HEK293 (cell line): ENCODE measurements at regions not wholly inside any gene's neighbourhood (a gene's known extent, or its start where the extent isn't known, plus 50 kb on each side); places are given as distances from the start of the nearest gene placed in this dataset.

Experiments used
- CTCF ChIA-PET: fragments of 350-600 bp; formaldehyde crosslinking; extraction: SDS; loops from one replicate; lab custom pipeline; 2021; ENCODE audit warnings: antibody characterized with exemption; lab: Yijun Ruan, JAX
- POLR2A ChIA-PET: fragments of 300-600 bp; formaldehyde crosslinking; extraction: SDS; loops from one replicate; lab custom pipeline; 2020; ENCODE audit warnings: antibody characterized with exemption, inconsistent platforms; lab: Yijun Ruan, JAX
- H3K27ac ChIP-seq: fragments of 200-500 bp; sonication (Bioruptor generic); 2 replicates; pipeline ENCODE4 v1.5.1; 2014; ENCODE audit warnings: low read depth, low read length, control low read depth, inconsistent platforms; ENCODE audit errors: extremely low read depth
- H3K36me3 ChIP-seq, 2 experiments: fragments of 200-500 bp in 1 of 2; sonication (Bioruptor generic) in 1 of 2; 1 replicate in 1 of 2; 2 replicates in 1 of 2; pipeline ENCODE4 v1.5.1; 2014 to 2017; ENCODE audit warnings: inconsistent platforms in 2 of 2, low read length in 2 of 2; ENCODE audit not compliant: control insufficient read depth in 2 of 2, insufficient read depth in 1 of 2
- H3K4me1 ChIP-seq: fragments of 200-500 bp; sonication (Bioruptor generic); 2 replicates; pipeline ENCODE4 v1.5.1; 2014; ENCODE audit warnings: mild to moderate bottlenecking, low read length, inconsistent platforms; ENCODE audit not compliant: control insufficient read depth, insufficient read depth
- H3K4me3 ChIP-seq: 2 replicates; pipeline ENCODE4 v1.5.1; 2011; ENCODE audit warnings: low read depth, mild to moderate bottlenecking, control low read depth, low read length, moderate library complexity
- H3K9me3 ChIP-seq: fragments of 200-500 bp; sonication (Bioruptor generic); 2 replicates; pipeline ENCODE4 v1.5.1; 2014; ENCODE audit warnings: low read depth, low read length, inconsistent platforms; ENCODE audit not compliant: control insufficient read depth, insufficient read depth
- GFI1B ChIP-seq: fragments of 450-650 bp; formaldehyde crosslinking; IDR thresholded peaks from 2 replicates; pipeline ENCODE4 v1.5.1; 2016; ENCODE audit warnings: missing biosample characterization, missing genetic modification characterization
- KLF7 ChIP-seq: fragments of 450-650 bp; formaldehyde crosslinking; IDR thresholded peaks from 2 replicates; pipeline ENCODE4 v1.5.1; 2016; ENCODE audit warnings: missing biosample characterization, missing genetic modification characterization, borderline replicate concordance
- OSR2 ChIP-seq: fragments of 450-650 bp; formaldehyde crosslinking; IDR thresholded peaks from 2 replicates; pipeline ENCODE4 v1.5.1; 2016; ENCODE audit warnings: missing biosample characterization, missing genetic modification characterization
- ZBTB11 ChIP-seq: fragments of 450-650 bp; formaldehyde crosslinking; conservative IDR thresholded peaks from 2 replicates; pipeline ENCODE4 v1.5.1; 2016; ENCODE audit warnings: low read depth, missing biosample characterization, missing genetic modification characterization
- ZBTB17 ChIP-seq: fragments of 450-650 bp; formaldehyde crosslinking; IDR thresholded peaks from 2 replicates; pipeline ENCODE4 v1.5.1; 2016; ENCODE audit warnings: missing biosample characterization, missing genetic modification characterization
- ZBTB6 ChIP-seq: fragments of 450-650 bp; formaldehyde crosslinking; IDR thresholded peaks from 2 replicates; pipeline ENCODE4 v1.5.1; 2017; ENCODE audit warnings: missing biosample characterization, missing genetic modification characterization
- ZNF175 ChIP-seq: fragments of 450-650 bp; formaldehyde crosslinking; IDR thresholded peaks from 2 replicates; pipeline ENCODE4 v1.5.1; 2016; ENCODE audit warnings: missing biosample characterization, missing genetic modification characterization
- ZNF184 ChIP-seq: fragments of 450-650 bp; IDR thresholded peaks from 2 replicates; pipeline ENCODE4 v1.5.1; 2018; ENCODE audit warnings: missing biosample characterization, mild to moderate bottlenecking, missing genetic modification characterization
- ZNF24 ChIP-seq: fragments of 450-650 bp; formaldehyde crosslinking; IDR thresholded peaks from 2 replicates; pipeline ENCODE4 v1.5.1; 2016; ENCODE audit warnings: missing biosample characterization, missing genetic modification characterization
- ZNF311 ChIP-seq: fragments of 450-650 bp; formaldehyde crosslinking; IDR thresholded peaks from 2 replicates; pipeline ENCODE4 v1.5.1; 2017; ENCODE audit warnings: missing biosample characterization, missing genetic modification characterization, borderline replicate concordance
- ZNF362 ChIP-seq: fragments of 450-650 bp; formaldehyde crosslinking; IDR thresholded peaks from 2 replicates; pipeline ENCODE4 v1.5.1; 2016; ENCODE audit warnings: missing biosample characterization, missing genetic modification characterization
- ZNF394 ChIP-seq: fragments of 450-650 bp; formaldehyde crosslinking; IDR thresholded peaks from 2 replicates; pipeline ENCODE4 v1.5.1; 2016; ENCODE audit warnings: missing biosample characterization, missing genetic modification characterization, mild to moderate bottlenecking, moderate library complexity, borderline replicate concordance
- ZNF426 ChIP-seq: fragments of 450-650 bp; formaldehyde crosslinking; IDR thresholded peaks from 2 replicates; pipeline ENCODE4 v1.5.1; 2017; ENCODE audit warnings: missing biosample characterization, missing genetic modification characterization, mild to moderate bottlenecking, inconsistent platforms, moderate library complexity
- ZNF488 ChIP-seq: fragments of 450-650 bp; formaldehyde crosslinking; IDR thresholded peaks from 2 replicates; pipeline ENCODE4 v1.5.1; 2016; ENCODE audit warnings: missing biosample characterization, missing genetic modification characterization
- ZNF704 ChIP-seq: fragments of 450-650 bp; formaldehyde crosslinking; IDR thresholded peaks from 2 replicates; pipeline ENCODE4 v1.5.1; 2016; ENCODE audit warnings: missing biosample characterization, missing genetic modification characterization
- ZSCAN16 ChIP-seq: fragments of 450-650 bp; formaldehyde crosslinking; IDR thresholded peaks from 2 replicates; pipeline ENCODE4 v1.5.1; 2016; ENCODE audit warnings: missing biosample characterization, missing genetic modification characterization

- CTCF ChIA-PET: interaction anchor here (2.3 kb wide), 1 partner anchor 370 kb away, joined by 5 read pairs; no protein-coding TSS in a partner anchor
- Histone ChIP-seq H3K9me3 (no peaks in the 10 kb centered on the region), H3K27ac (no peak overlapping the region)
Measured at GRCh38 chr3:78275420-78275852, 1235.5 kb downstream of the ROBO2 start.

More at GRCh38 chr3:78275420-78275852, 1235.5 kb downstream of the ROBO2 start:
- TF ChIP-seq ZNF394 (tag by site-specific recombination) (no peak), ZNF362 (tag by site-specific recombination) (no peak), ZNF184 (tag by site-specific recombination) (no peak), ZNF704 (tag by site-specific recombination) (no peak), ZBTB11 (no peak), ZBTB17 (tag by site-specific recombination) (no peak), KLF7 (tag by site-specific recombination) (no peak), GFI1B (tag by site-specific recombination) (no peak), ZNF426 (tag by site-specific recombination) (no peak), ZBTB6 (no peak), ZNF175 (tag by site-specific recombination) (no peak), ZNF24 (tag by site-specific recombination) (no peak), ZNF311 (tag by site-specific recombination) (no peak), ZSCAN16 (tag by site-specific recombination) (no peak), ZNF488 (tag by site-specific recombination) (no peak), OSR2 (tag by site-specific recombination) (no peak)
- POLR2A ChIA-PET: no interaction called here
- H3K4me3 ChIP-seq: no peak overlapping the region
- no peaks in the 10 kb centered on the region for H3K36me3 ChIP-seq
- no peaks in the 10 kb centered on the region for H3K4me1 ChIP-seq
